ENCODE measurements at regions not wholly inside any gene's neighbourhood (a gene's known extent, or its start where the extent isn't known, plus 50 kb on each side); places are given as distances from the start of the nearest gene placed in this dataset.

DNA sequence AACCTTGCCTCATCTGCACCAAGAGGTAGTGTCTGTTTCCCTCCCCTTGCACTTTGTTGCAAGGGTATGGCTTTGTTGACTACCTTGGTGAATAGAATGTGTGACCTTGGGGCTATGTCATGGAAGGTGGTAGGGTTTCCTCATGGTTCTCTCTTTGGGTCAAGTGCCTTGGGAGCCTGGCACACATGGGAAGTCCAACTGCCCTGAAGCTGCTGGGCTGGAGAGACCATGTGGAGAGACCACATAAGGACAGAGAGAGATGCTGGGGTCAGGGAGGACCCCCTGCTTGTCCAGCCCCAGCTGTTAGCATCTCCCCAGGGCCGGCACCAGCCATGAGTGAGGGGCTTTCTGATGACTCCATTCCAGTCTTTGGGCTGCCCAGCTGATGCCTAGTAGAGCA, 95.5 kb upstream of the PAX1 start (continued):
- no peak for TF ChIP-seq ZNF207 (IDR thresholded peaks at IDR 0.05; ENCODE audit: borderline replicate concordance)
- no peak for TF ChIP-seq BRCA1 (IDR thresholded peaks at IDR 0.05; ENCODE audit: low read depth, low read length)

DNA sequence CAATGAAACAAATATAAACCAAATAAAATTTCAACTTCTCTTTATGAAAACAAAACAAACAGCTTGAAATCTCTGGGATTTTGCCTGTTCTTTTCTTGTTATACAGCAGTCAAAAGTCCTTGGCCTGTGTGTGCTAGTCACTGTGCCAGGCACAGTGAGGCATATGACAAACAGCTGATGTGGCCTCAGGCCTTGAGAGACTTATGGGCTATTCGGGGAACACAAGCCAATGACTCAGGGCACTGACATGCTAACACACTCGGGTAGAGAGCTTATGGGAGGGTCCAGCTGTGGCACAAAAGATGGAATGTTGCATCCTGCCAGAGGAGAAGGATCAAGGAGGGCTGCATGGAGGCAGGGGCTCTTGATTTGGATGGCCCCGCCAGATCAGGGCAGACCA, 95.4 kb upstream of the NKX2-2 start:
- ChIA-PET SMC1A (ENCODE audit: uncharacterized antibody, unreplicated experiment) (no interaction called here), POLR2A (no interaction called here), RAD21 (ENCODE audit: unreplicated experiment) (no interaction called here), CTCF (no interaction called here)
- Histone ChIP-seq H3K9me3 (replicated peaks; ENCODE audit: control insufficient read depth, insufficient read depth, low read length) (no peaks in the 10 kb centered on the region), H3K27me3 (replicated peaks in 1 of 2; ENCODE audit: control insufficient read depth in 2 of 2, insufficient read depth in 2 of 2, low read length in 1 of 2) (no peaks in the 10 kb centered on the region), H3K79me2 (ENCODE audit: control insufficient read depth, insufficient read depth, low read length) (no peaks in the 10 kb centered on the region), H3K27ac (ENCODE audit: control insufficient read depth, insufficient read depth) (no peak overlapping the region), H2AFZ (ENCODE audit: control insufficient read depth, low read depth, low read length) (no peak overlapping the region), H4K20me1 (ENCODE audit: control insufficient read depth, insufficient read depth) (no peaks in the 10 kb centered on the region), H3K4me1 (ENCODE audit: control insufficient read depth, insufficient read depth, low read length) (no peaks in the 10 kb centered on the region), H3K9ac (ENCODE audit: control insufficient read depth, insufficient read depth, low read length) (no peak overlapping the region), H3K4me3 (no peak overlapping the region), H3K4me2 (ENCODE audit: control insufficient read depth, insufficient read depth) (no peak overlapping the region), H3K36me3 (ENCODE audit: control insufficient read depth in 2 of 2, insufficient read depth in 2 of 2, low read length in 1 of 2) (no peaks in the 10 kb centered on the region)
- no TSS peak for BruUV-seq (replicated peaks)
- FAIRE-seq (no peak), DNase-seq (ENCODE audit: low read depth, low spot score) (no peak), ATAC-seq (no peak)
- TF ChIP-seq CEBPB (IDR thresholded peaks at IDR 0.05; ENCODE audit: borderline replicate concordance in 1 of 2, low read depth in 2 of 2, low read length in 2 of 2) = no peak
- intact Hi-C loops (cut with micrococcal nuclease; ENCODE audit: unreplicated experiment) = no loop called here
- in situ Hi-C loops (cut with MboI) = no loop called here
- 39% methylated on average over 3 of the region's 3 CpGs for WGBS (ENCODE audit: insufficient coverage, insufficient replicate concordance, low lambda C conversion rate, missing lambda C conversion rate)

DNA sequence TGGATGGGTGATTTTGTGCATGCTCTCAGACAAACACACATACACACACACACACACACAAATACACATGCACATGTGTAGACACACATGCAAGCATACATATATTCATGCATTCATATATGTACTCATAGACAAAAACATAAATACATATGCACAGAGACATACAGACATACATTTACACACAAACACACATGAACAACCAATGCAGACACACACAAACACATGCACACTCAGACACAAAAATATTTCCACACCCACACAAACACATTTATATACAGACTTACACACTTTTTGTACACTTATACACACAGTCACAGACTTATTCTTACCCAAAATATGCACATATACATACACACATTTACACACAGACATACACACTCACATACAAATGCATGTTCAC, 94.9 kb upstream of the NKX2-2 start:
- Histone ChIP-seq H3K9me3 (replicated peaks; ENCODE audit: control insufficient read depth, insufficient read depth, low read length) (no peaks in the 10 kb centered on the region), H3K4me2 (ENCODE audit: control insufficient read depth, insufficient read depth) (no peak overlapping the region), H3K4me3 (no peak overlapping the region), H3K36me3 (ENCODE audit: control insufficient read depth in 2 of 2, insufficient read depth in 2 of 2, low read length in 1 of 2) (no peaks in the 10 kb centered on the region), H3K79me2 (ENCODE audit: control insufficient read depth, insufficient read depth, low read length) (no peaks in the 10 kb centered on the region), H3K4me1 (ENCODE audit: control insufficient read depth, insufficient read depth, low read length) (no peaks in the 10 kb centered on the region), H3K9ac (ENCODE audit: control insufficient read depth, insufficient read depth, low read length) (no peak overlapping the region), H2AFZ (ENCODE audit: control insufficient read depth, low read depth, low read length) (no peak overlapping the region), H3K27me3 (replicated peaks in 1 of 2; ENCODE audit: control insufficient read depth in 2 of 2, insufficient read depth in 2 of 2, low read length in 1 of 2) (no peaks in the 10 kb centered on the region), H3K27ac (ENCODE audit: control insufficient read depth, insufficient read depth) (no peak overlapping the region), H4K20me1 (ENCODE audit: control insufficient read depth, insufficient read depth) (no peaks in the 10 kb centered on the region)
- RAD21 ChIA-PET (ENCODE audit: unreplicated experiment) = no interaction called here
- FAIRE-seq = no peak
- POLR2A ChIA-PET = no interaction called here
- in situ Hi-C loops (cut with MboI) = no loop called here
- no peak for DNase-seq (ENCODE audit: low read depth, low spot score)
- TF ChIP-seq PAX5 (IDR thresholded peaks at IDR 0.05; ENCODE audit: borderline replicate concordance, low read depth, low read length) (no peak), MTA3 (IDR thresholded peaks at IDR 0.05; ENCODE audit: borderline replicate concordance, low read length) (no peak), ZNF24 (IDR thresholded peaks at IDR 0.05) (no peak)
- TF ChIP-seq, protein P1, sequence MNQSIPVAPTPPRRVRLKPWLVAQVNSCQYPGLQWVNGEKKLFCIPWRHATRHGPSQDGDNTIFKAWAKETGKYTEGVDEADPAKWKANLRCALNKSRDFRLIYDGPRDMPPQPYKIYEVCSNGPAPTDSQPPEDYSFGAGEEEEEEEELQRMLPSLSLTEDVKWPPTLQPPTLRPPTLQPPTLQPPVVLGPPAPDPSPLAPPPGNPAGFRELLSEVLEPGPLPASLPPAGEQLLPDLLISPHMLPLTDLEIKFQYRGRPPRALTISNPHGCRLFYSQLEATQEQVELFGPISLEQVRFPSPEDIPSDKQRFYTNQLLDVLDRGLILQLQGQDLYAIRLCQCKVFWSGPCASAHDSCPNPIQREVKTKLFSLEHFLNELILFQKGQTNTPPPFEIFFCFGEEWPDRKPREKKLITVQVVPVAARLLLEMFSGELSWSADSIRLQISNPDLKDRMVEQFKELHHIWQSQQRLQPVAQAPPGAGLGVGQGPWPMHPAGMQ (IDR thresholded peaks at IDR 0.05; ENCODE audit: borderline replicate concordance) = no peak
- TF ChIP-seq, protein P2, sequence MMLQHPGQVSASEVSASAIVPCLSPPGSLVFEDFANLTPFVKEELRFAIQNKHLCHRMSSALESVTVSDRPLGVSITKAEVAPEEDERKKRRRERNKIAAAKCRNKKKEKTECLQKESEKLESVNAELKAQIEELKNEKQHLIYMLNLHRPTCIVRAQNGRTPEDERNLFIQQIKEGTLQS (IDR thresholded peaks at IDR 0.05; ENCODE audit: borderline replicate concordance, extremely low read depth, low read depth, low read length) = no peak
- ATAC-seq = no peak
- BruUV-seq (replicated peaks) = no TSS peak
- intact Hi-C loops (cut with micrococcal nuclease; ENCODE audit: unreplicated experiment) = no loop called here
- SMC1A ChIA-PET (ENCODE audit: uncharacterized antibody, unreplicated experiment) = no interaction called here
- CTCF ChIA-PET = no interaction called here

Measured in GM12878 (cell line).